Loucy (cell line): ENCODE measurements at regions not wholly inside any gene's neighbourhood (a gene's known extent, or its start where the extent isn't known, plus 50 kb on each side); places are given as distances from the start of the nearest gene placed in this dataset.

Experiments used
- H2AFZ ChIP-seq: fragments of 200-600 bp; sonication (generic); 2 replicates; pipeline ENCODE4 v1.6.0; 2016; ENCODE audit warnings: antibody characterized with exemption, mild to moderate bottlenecking, low read length, moderate library complexity
- H3F3A ChIP-seq: fragments of 200-600 bp; 2 replicates; pipeline ENCODE4 v1.6.0; 2016; ENCODE audit warnings: antibody characterized with exemption, low read depth, mild to moderate bottlenecking
- H3K27me3 ChIP-seq: fragments of 200-600 bp; sonication (generic); 2 replicates; pipeline ENCODE4 v1.6.1; 2014; ENCODE audit warnings: low read length, mild to moderate bottlenecking; ENCODE audit not compliant: insufficient read depth, poor library complexity, severe bottlenecking
- H3K36me3 ChIP-seq: fragments of 200-600 bp; sonication (generic); 2 replicates; pipeline ENCODE4 v1.6.1; 2016; ENCODE audit warnings: low read length; ENCODE audit not compliant: insufficient read depth
- H3K4me1 ChIP-seq: fragments of 200-600 bp; sonication (generic); 2 replicates; pipeline ENCODE4 v1.5.1; 2014; ENCODE audit warnings: low read length, mild to moderate bottlenecking; ENCODE audit not compliant: insufficient read depth, poor library complexity, severe bottlenecking
- H3K4me2 ChIP-seq: fragments of 200-600 bp; sonication (generic); 2 replicates; pipeline ENCODE4 v1.6.0; 2014; ENCODE audit warnings: antibody characterized with exemption, low read length, low read depth, mild to moderate bottlenecking; ENCODE audit not compliant: poor library complexity, severe bottlenecking
- H3K4me3 ChIP-seq: fragments of 200-600 bp; sonication (generic); 2 replicates; pipeline ENCODE4 v1.5.1; 2014; ENCODE audit warnings: low read length, mild to moderate bottlenecking, mixed read lengths; ENCODE audit not compliant: poor library complexity, severe bottlenecking
- H3K79me2 ChIP-seq: fragments of 200-600 bp; sonication (generic); 2 replicates; pipeline ENCODE4 v1.6.1; 2014; ENCODE audit warnings: low read length; ENCODE audit not compliant: insufficient read depth
- H3K9ac ChIP-seq: fragments of 200-600 bp; sonication (generic); 2 replicates; pipeline ENCODE4 v1.6.0; 2014; ENCODE audit warnings: mild to moderate bottlenecking, low read depth, low read length, moderate library complexity; ENCODE audit not compliant: poor library complexity, severe bottlenecking
- H3K9me2 ChIP-seq: fragments of 200-600 bp; sonication (generic); replicated peaks from 2 replicates; pipeline ENCODE4 v1.6.1; 2016; ENCODE audit warnings: low read depth, low read length, mixed read lengths
- H3K9me3 ChIP-seq: fragments of 200-600 bp; sonication (generic); 2 replicates; pipeline ENCODE4 v1.6.1; 2014; ENCODE audit warnings: mild to moderate bottlenecking, antibody characterized with exemption, low read length, low read depth; ENCODE audit not compliant: insufficient read depth
- H4K20me1 ChIP-seq: fragments of 200-600 bp; sonication (generic); 2 replicates; pipeline ENCODE4 v1.6.0; 2014; ENCODE audit warnings: antibody characterized with exemption, low read length, mild to moderate bottlenecking; ENCODE audit not compliant: insufficient read depth, poor library complexity, severe bottlenecking
- CTCF ChIP-seq: fragments of 200-600 bp; sonication (generic); conservative IDR thresholded peaks from 2 replicates; pipeline ENCODE4 v1.5.1; 2014; ENCODE audit warnings: mild to moderate bottlenecking, antibody characterized with exemption, low read length
- EZH2phosphoT487 ChIP-seq: fragments of 200-600 bp; IDR thresholded peaks from 2 replicates; pipeline ENCODE4 v1.6.1; 2018; ENCODE audit warnings: antibody characterized with exemption, mild to moderate bottlenecking, moderate library complexity, borderline replicate concordance

GRCh38 chr13:40503966-40504591, 162.4 kb downstream of the FOXO1 start:
- Histone ChIP-seq H3K9ac (no peak overlapping the region), H3K4me1 (no peaks in the 10 kb centered on the region), H3K4me2 (no peak overlapping the region), H3K9me3 (no peaks in the 10 kb centered on the region), H2AFZ (no peak overlapping the region), H3F3A (no peaks in the 10 kb centered on the region), H3K36me3 (no peaks in the 10 kb centered on the region), H3K79me2 (no peaks in the 10 kb centered on the region), H3K4me3 (no peak overlapping the region), H4K20me1 (no peaks in the 10 kb centered on the region), H3K27me3 (no peaks in the 10 kb centered on the region), H3K9me2 (no peaks in the 10 kb centered on the region)
- TF ChIP-seq EZH2phosphoT487 (no peak), CTCF (no peak)

GRCh38 chr13:40504641-40505040, 161.8 kb downstream of the FOXO1 start:
- no peaks in the 10 kb centered on the region for H3K27me3 ChIP-seq
- no peaks in the 10 kb centered on the region for H3K9me3 ChIP-seq
- H3K4me2 ChIP-seq, result no peak overlapping the region
- no peak overlapping the region for H3K9ac ChIP-seq
- no peaks in the 10 kb centered on the region for H3K4me1 ChIP-seq
- no peak overlapping the region for H3K4me3 ChIP-seq
- no peaks in the 10 kb centered on the region for H3K79me2 ChIP-seq
- H3K36me3 ChIP-seq, result no peaks in the 10 kb centered on the region
- no peak for TF ChIP-seq EZH2phosphoT487
- no peak for TF ChIP-seq CTCF
- H4K20me1 ChIP-seq, result no peaks in the 10 kb centered on the region
- H2AFZ ChIP-seq, result no peak overlapping the region
- H3F3A ChIP-seq, result no peaks in the 10 kb centered on the region
- H3K9me2 ChIP-seq, result no peaks in the 10 kb centered on the region

- Histone ChIP-seq H2AFZ (no peak overlapping the region), H3F3A (no peaks in the 10 kb centered on the region), H3K4me1 (no peaks in the 10 kb centered on the region), H3K9me2 (no peaks in the 10 kb centered on the region), H3K36me3 (no peaks in the 10 kb centered on the region), H3K9ac (no peak overlapping the region), H3K4me2 (no peak overlapping the region), H3K4me3 (no peak overlapping the region), H3K27me3 (no peaks in the 10 kb centered on the region), H3K79me2 (no peaks in the 10 kb centered on the region), H4K20me1 (no peaks in the 10 kb centered on the region), H3K9me3 (no peaks in the 10 kb centered on the region)
- no peak for TF ChIP-seq CTCF
- no peak for TF ChIP-seq EZH2phosphoT487
Observed at GRCh38 chr13:40505196-40505595, 161.2 kb downstream of the FOXO1 start.
